Astrocyte (in vitro differentiated cells and primary cell): ENCODE measurements at regions not wholly inside any gene's neighbourhood (a gene's known extent, or its start where the extent isn't known, plus 50 kb on each side); places are given as distances from the start of the nearest gene placed in this dataset.

Experiments used
- CTCF ChIP-seq: IDR thresholded peaks from 2 replicates; pipeline ENCODE4 v1.5.1; 2011; ENCODE audit warnings: low read depth, mild to moderate bottlenecking, inconsistent platforms, low read length, moderate library complexity; ENCODE audit not compliant: insufficient read depth
- EZH2 ChIP-seq: IDR thresholded peaks from 2 replicates; pipeline ENCODE4 v1.6.1; 2012; ENCODE audit warnings: mild to moderate bottlenecking, low read length, inconsistent platforms; ENCODE audit not compliant: insufficient read depth

DNA sequence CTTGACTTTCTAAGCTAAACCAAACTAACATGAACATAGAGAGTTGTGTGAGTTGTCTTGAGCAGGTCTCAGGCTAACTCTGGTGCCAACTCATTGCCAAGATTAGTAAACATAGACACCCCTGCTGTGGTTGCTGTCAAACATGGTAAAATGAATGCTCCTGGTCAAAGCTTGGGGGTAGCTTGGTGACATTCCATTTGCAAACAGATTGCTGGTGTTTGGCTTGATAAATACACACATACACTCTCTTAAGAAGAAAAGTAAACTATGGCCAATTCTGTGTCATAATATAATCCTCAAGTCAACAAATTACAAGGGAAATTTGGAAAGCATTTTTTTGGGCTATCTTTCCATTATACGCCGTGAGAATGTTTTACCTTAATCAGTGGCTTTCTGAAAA, 386.4 kb upstream of the PDE3A start:
- no peak for TF ChIP-seq CTCF
- TF ChIP-seq EZH2, result no peak
